Fibroblast of lung (primary cell): ENCODE measurements at regions not wholly inside any gene's neighbourhood (a gene's known extent, or its start where the extent isn't known, plus 50 kb on each side); places are given as distances from the start of the nearest gene placed in this dataset.

Source experiments
- CTCF ChIP-seq, 2 donors: IDR thresholded peaks in 1 of 2; conservative IDR thresholded peaks in 1 of 2; 1 replicate in 1 of 2; 2 replicates in 1 of 2; pipeline ENCODE4 v1.5.1; 2011 to 2012; ENCODE audit warnings: low read length in 2 of 2, control low read depth in 1 of 2, inconsistent platforms in 1 of 2, low read depth in 1 of 2, mild to moderate bottlenecking in 1 of 2
- EZH2 ChIP-seq: IDR thresholded peaks from 2 replicates; pipeline ENCODE4 v1.5.1; 2012; ENCODE audit warnings: low read length, control low read depth, mild to moderate bottlenecking; ENCODE audit errors: missing control alignments

- TF ChIP-seq CTCF (conservative IDR thresholded peaks at IDR 0.05 in 1 of 2, IDR thresholded peaks at IDR 0.05 in 1 of 2; ENCODE audit: low read depth in 1 of 2, low read length in 2 of 2), result no peak
- no peak for TF ChIP-seq EZH2
Observed at GRCh38 chr16:85500220-85500619, 112.9 kb upstream of the GSE1 start.
